Naive B cell (primary cell): ENCODE measurements at regions not wholly inside any gene's neighbourhood (a gene's known extent, or its start where the extent isn't known, plus 50 kb on each side); places are given as distances from the start of the nearest gene placed in this dataset.
"Not testable (repeated sequence)": the region's sequence is repeated elsewhere in the genome, so short reads cannot be mapped to it uniquely, and the experiment has no call there.

Experiments
- ATAC-seq, 2 donors: fragments of 150-1000 bp; cut with Tn5 transposase; 2 replicates each; pipeline ENCODE4 v1.10.0; 2021; ENCODE audit warnings: low read depth in 2 of 2, mild to moderate bottlenecking in 2 of 2, moderate library complexity in 2 of 2
- DNase-seq: peaks from one replicate; pipeline ENCODE4 v3.0.0; 2022
- H3K27ac Mint-ChIP-seq, 6 donors: one replicate each; pipeline ENCODE4 v1.8.0; 2020 to 2022; ENCODE audit warnings: mild to moderate bottlenecking in 6 of 6, mixed read lengths in 6 of 6, moderate library complexity in 5 of 6, inconsistent platforms in 2 of 6
- H3K27me3 Mint-ChIP-seq, 3 donors: one replicate each; pipeline ENCODE4 v1.8.0; 2021 to 2022; ENCODE audit warnings: mixed read lengths in 3 of 3, mild to moderate bottlenecking in 1 of 3
- H3K36me3 Mint-ChIP-seq, 2 donors: one replicate each; pipeline ENCODE4 v1.8.0; 2020 to 2022; ENCODE audit warnings: mixed read lengths in 2 of 2, inconsistent platforms in 1 of 2, mild to moderate bottlenecking in 1 of 2
- H3K4me1 Mint-ChIP-seq, 3 donors: one replicate each; pipeline ENCODE4 v1.8.0; 2020 to 2022; ENCODE audit warnings: mixed read lengths in 3 of 3, inconsistent platforms in 1 of 3, mild to moderate bottlenecking in 1 of 3, moderate library complexity in 1 of 3
- H3K4me3 Mint-ChIP-seq, 8 donors: one replicate each; pipeline ENCODE4 v1.8.0; 2020 to 2022; ENCODE audit warnings: mild to moderate bottlenecking in 8 of 8, mixed read lengths in 8 of 8, moderate library complexity in 8 of 8, inconsistent platforms in 2 of 8
- H3K9me3 Mint-ChIP-seq, 7 donors: one replicate each; pipeline ENCODE4 v1.8.0; 2020 to 2022; ENCODE audit warnings: mixed read lengths in 7 of 7, mild to moderate bottlenecking in 5 of 7, inconsistent platforms in 2 of 7, moderate library complexity in 1 of 7

GRCh38 chr17:36680701-36681202 is 79.4 kb downstream of the MRM1 start:
- ATAC-seq = no peak
- peak overlapping the region in 1 of 6 donors; percentile 72 for H3K27ac Mint-ChIP-seq

DNA sequence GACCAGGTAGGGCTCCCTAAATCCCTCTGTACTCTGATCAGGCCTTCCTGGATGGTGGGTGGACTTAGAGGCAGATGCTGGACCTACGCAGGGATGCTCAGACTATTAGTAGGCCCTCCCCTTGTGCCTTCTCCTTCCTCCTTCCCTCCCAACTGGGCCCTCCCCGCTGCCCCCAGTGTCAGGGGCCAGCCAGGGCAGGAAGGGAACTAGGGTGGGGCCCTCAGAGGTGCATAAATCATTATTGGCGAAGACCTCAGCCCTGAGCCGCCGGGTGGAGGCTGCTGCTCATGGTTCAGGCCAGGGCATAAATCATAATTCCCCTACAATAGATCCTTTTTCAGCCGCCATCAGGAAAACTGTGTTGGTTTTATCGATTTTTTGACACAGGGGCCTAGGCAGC is 81.4 kb downstream of the MRM1 start:
- no peak for DNase-seq
- Mint-ChIP-seq H3K27ac (no peak overlapping the region), H3K36me3 (no peaks in the 10 kb centered on the region), H3K27me3 (peaks cover 8 to 55% (median 47%) of the 10 kb centered on the region in 3 donors), H3K9me3 (no peaks in the 10 kb centered on the region), H3K4me3 (no peak overlapping the region), H3K4me1 (no peaks in the 10 kb centered on the region)
- ATAC-seq = no peak

More at GRCh38 chr17:36680701-36681202, 79.4 kb downstream of the MRM1 start:
- no peaks in the 10 kb centered on the region for H3K36me3 Mint-ChIP-seq
- H3K4me1 Mint-ChIP-seq = peaks cover 0 to under 1% (median under 1%) of the 10 kb centered on the region in 3 donors
- H3K9me3 Mint-ChIP-seq = no peaks in the 10 kb centered on the region
- H3K27me3 Mint-ChIP-seq = peaks cover 9 to 46% (median 41%) of the 10 kb centered on the region in 3 donors
- no peak overlapping the region for H3K4me3 Mint-ChIP-seq
- DNase-seq = no peak

DNA sequence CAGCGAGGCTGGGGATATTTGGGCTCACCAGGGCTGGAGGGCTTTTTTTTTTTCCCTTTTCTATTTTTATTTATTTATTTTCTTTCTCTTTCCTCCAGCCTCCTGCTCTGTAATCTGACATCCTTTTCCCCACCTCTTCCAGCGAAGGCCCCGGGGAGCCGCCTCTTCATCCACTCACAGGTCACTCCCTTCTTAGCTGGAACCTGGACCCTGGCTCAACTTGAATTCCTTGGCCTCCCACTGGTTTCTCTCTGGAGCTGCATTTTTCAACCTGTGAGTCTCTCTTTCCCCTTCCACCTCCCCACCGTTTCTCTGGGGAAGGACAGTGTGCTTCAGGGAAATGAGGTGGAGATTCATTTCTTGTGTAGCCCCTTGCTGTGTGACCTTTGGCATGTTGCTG is 82.0 kb downstream of the MRM1 start:
- Mint-ChIP-seq H3K36me3 (no peaks in the 10 kb centered on the region), H3K27ac (no peak overlapping the region), H3K27me3 (peaks cover 4 to 58% (median 50%) of the 10 kb centered on the region in 3 donors), H3K9me3 (no peaks in the 10 kb centered on the region), H3K4me3 (no peak overlapping the region), H3K4me1 (no peaks in the 10 kb centered on the region)
- no peak for DNase-seq
- no peak for ATAC-seq

GRCh38 chr17:36684134-36684533 is 82.8 kb downstream of the MRM1 start:
- H3K36me3 Mint-ChIP-seq = no peaks in the 10 kb centered on the region
- H3K4me1 Mint-ChIP-seq = no peaks in the 10 kb centered on the region
- peaks cover 4 to 55% (median 47%) of the 10 kb centered on the region in 3 donors for H3K27me3 Mint-ChIP-seq
- ATAC-seq (no peak), DNase-seq (no peak)
- no peak overlapping the region for H3K4me3 Mint-ChIP-seq
- no peak overlapping the region for H3K27ac Mint-ChIP-seq
- no peaks in the 10 kb centered on the region for H3K9me3 Mint-ChIP-seq

- H3K27me3 Mint-ChIP-seq = peaks cover 4 to 49% (median 42%) of the 10 kb centered on the region in 3 donors
- ATAC-seq = no peak
- no peak for DNase-seq
- no peak overlapping the region for H3K4me3 Mint-ChIP-seq
- H3K4me1 Mint-ChIP-seq = no peaks in the 10 kb centered on the region
- H3K9me3 Mint-ChIP-seq = no peaks in the 10 kb centered on the region
- no peaks in the 10 kb centered on the region for H3K36me3 Mint-ChIP-seq
- H3K27ac Mint-ChIP-seq = no peak overlapping the region
Measured at GRCh38 chr17:36686123-36686669, 84.8 kb downstream of the MRM1 start.

DNA sequence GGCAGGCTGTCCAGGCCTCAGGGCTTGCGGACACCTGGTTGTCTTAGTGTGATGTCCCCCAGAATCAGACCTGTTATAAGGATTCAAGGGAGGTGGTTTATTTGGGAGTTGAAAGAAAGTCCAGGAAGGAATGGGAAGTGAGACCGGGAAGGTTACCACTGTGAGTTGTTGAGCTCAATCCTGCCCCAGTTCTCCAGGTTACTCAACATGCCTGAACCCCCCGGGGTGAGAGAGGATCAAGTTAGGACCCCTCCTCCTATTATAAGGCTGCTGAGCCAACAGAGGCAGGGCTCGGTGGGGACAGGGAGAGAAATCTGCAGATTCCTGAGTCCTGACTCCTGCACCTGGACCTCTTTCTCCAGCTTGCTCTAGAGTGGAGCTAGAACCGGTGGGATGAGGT is 86.4 kb downstream of the MRM1 start:
- Mint-ChIP-seq H3K27me3 (peaks cover 4 to 40% (median 33%) of the 10 kb centered on the region in 3 donors), H3K9me3 (no peaks in the 10 kb centered on the region), H3K36me3 (no peaks in the 10 kb centered on the region), H3K4me3 (peak overlapping the region in 1 of 8 donors; percentile 16), H3K4me1 (no peaks in the 10 kb centered on the region), H3K27ac (no peak overlapping the region)
- ATAC-seq (no peak), DNase-seq (no peak)

- Mint-ChIP-seq H3K9me3 (no peaks in the 10 kb centered on the region), H3K27ac (peak overlapping the region in 1 of 6 donors; percentile 26), H3K27me3 (peaks cover 9 to 43% (median 34%) of the 10 kb centered on the region in 3 donors), H3K4me3 (no peak overlapping the region), H3K4me1 (no peaks in the 10 kb centered on the region), H3K36me3 (no peaks in the 10 kb centered on the region)
- DNase-seq = no peak
- no peak for ATAC-seq
Measured at GRCh38 chr17:36689089-36689667, 87.8 kb downstream of the MRM1 start.

- H3K27me3 Mint-ChIP-seq = peaks cover 9 to 43% (median 42%) of the 10 kb centered on the region in 3 donors
- ATAC-seq (no peak), DNase-seq (no peak)
- no peaks in the 10 kb centered on the region for H3K9me3 Mint-ChIP-seq
- H3K4me3 Mint-ChIP-seq = peak overlapping the region in 1 of 8 donors; percentile 57
- no peaks in the 10 kb centered on the region for H3K36me3 Mint-ChIP-seq
- H3K4me1 Mint-ChIP-seq = no peaks in the 10 kb centered on the region
- peak overlapping the region in 1 of 6 donors; percentile 3 for H3K27ac Mint-ChIP-seq
Measured at GRCh38 chr17:36690190-36690589, 88.8 kb downstream of the MRM1 start.

- ATAC-seq (no peak), DNase-seq (no peak)
- H3K27me3 Mint-ChIP-seq = peaks cover 7 to 46% (median 41%) of the 10 kb centered on the region in 3 donors
- H3K4me3 Mint-ChIP-seq = no peak overlapping the region
- H3K9me3 Mint-ChIP-seq = peaks cover 0 to 2% (median 0%) of the 10 kb centered on the region in 7 donors
- H3K27ac Mint-ChIP-seq = no peak overlapping the region
- peaks cover 0 to 3% of the 10 kb centered on the region in 2 donors for H3K36me3 Mint-ChIP-seq
- H3K4me1 Mint-ChIP-seq = no peaks in the 10 kb centered on the region
Measured at GRCh38 chr17:36691606-36692005, 90.2 kb downstream of the MRM1 start.

GRCh38 chr17:36695082-36695481 is 93.7 kb downstream of the MRM1 start:
- Mint-ChIP-seq H3K36me3 (peaks cover 0 to 9% of the 10 kb centered on the region in 2 donors), H3K9me3 (peaks cover 0 to 6% (median 0%) of the 10 kb centered on the region in 7 donors), H3K27ac (no peak overlapping the region), H3K4me3 (no peak overlapping the region), H3K27me3 (peaks cover 30 to 52% (median 41%) of the 10 kb centered on the region in 3 donors), H3K4me1 (no peaks in the 10 kb centered on the region)
- ATAC-seq (no peak), DNase-seq (no peak)

GRCh38 chr17:36695710-36696109 is 94.3 kb downstream of the MRM1 start:
- Mint-ChIP-seq H3K27me3 (peaks cover 32 to 52% (median 38%) of the 10 kb centered on the region in 3 donors), H3K27ac (peak overlapping the region in 1 of 6 donors; percentile 58), H3K4me3 (peak overlapping the region in 1 of 8 donors; percentile 52)
- not testable (repeated sequence) for H3K36me3 Mint-ChIP-seq, H3K9me3 Mint-ChIP-seq, ATAC-seq, DNase-seq, H3K4me1 Mint-ChIP-seq

GRCh38 chr17:36696805-36697204 is 95.4 kb downstream of the MRM1 start:
- Mint-ChIP-seq H3K27me3 (peaks cover 42 to 62% (median 46%) of the 10 kb centered on the region in 3 donors), H3K9me3 (peaks cover 0 to 8% (median 0%) of the 10 kb centered on the region in 7 donors), H3K4me1 (no peaks in the 10 kb centered on the region), H3K4me3 (no peak overlapping the region), H3K27ac (peak overlapping the region in 2 of 6 donors; percentile 34 to 78), H3K36me3 (peaks cover 4 to 14% of the 10 kb centered on the region in 2 donors)
- ATAC-seq (no peak), DNase-seq (no peak)

GRCh38 chr17:36697903-36698530 is 96.6 kb downstream of the MRM1 start:
- Mint-ChIP-seq H3K27ac (no peak overlapping the region), H3K4me1 (no peaks in the 10 kb centered on the region), H3K27me3 (peaks cover 54 to 74% (median 58%) of the 10 kb centered on the region in 3 donors), H3K36me3 (peaks cover 8 to 16% of the 10 kb centered on the region in 2 donors), H3K9me3 (peaks cover 0 to 8% (median 0%) of the 10 kb centered on the region in 7 donors), H3K4me3 (no peak overlapping the region)
- no peak for ATAC-seq
- DNase-seq = no peak
